ENCODE measurements at regions not wholly inside any gene's neighbourhood (a gene's known extent, or its start where the extent isn't known, plus 50 kb on each side); places are given as distances from the start of the nearest gene placed in this dataset.
"Not testable (repeated sequence)": the region's sequence is repeated elsewhere in the genome, so short reads cannot be mapped to it uniquely, and the experiment has no call there.

GRCh38 chr9:7739595-7739994 lies 60.0 kb downstream of the DMAC1 start:
- no peak for FAIRE-seq

- no peak for FAIRE-seq
Observed at GRCh38 chr9:7735311-7735710, 64.3 kb downstream of the DMAC1 start.

GRCh38 chr9:7730164-7730445 lies 69.5 kb downstream of the DMAC1 start:
- FAIRE-seq: no peak

- no peak for FAIRE-seq
Observed at GRCh38 chr9:7729371-7730163, 70.0 kb downstream of the DMAC1 start.

- FAIRE-seq: no peak
Observed at GRCh38 chr9:7721291-7721690, 78.3 kb downstream of the DMAC1 start.

DNA sequence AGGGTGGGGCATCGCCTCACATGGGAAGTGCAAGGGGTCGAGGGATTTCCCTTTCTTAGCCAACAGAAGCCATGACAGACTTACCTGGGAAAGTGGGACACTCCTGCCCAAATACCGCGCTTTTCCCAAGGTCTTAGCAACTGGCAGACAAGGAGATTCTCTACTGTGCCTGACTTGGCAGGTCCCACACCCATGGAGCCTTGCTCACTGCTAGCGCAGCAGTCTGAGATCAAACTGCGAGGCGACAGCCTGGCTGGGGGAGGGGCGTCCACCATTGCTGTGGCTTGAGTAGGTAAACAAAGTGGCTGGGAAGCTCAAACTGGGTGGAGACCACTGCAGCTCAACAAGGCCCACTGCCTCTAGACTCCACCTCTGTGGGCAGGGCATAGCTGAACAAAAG lies 86.5 kb downstream of the DMAC1 start:
- FAIRE-seq: not testable (repeated sequence)

- FAIRE-seq: no peak
Observed at GRCh38 chr9:7710686-7711085, 88.9 kb downstream of the DMAC1 start.

GRCh38 chr9:7707934-7708333 lies 91.6 kb downstream of the DMAC1 start:
- no peak for FAIRE-seq

GRCh38 chr9:7704543-7704942 lies 95.0 kb downstream of the DMAC1 start:
- no peak for FAIRE-seq

- FAIRE-seq: no peak
Observed at GRCh38 chr9:7691909-7692308, 107.7 kb downstream of the DMAC1 start.

DNA sequence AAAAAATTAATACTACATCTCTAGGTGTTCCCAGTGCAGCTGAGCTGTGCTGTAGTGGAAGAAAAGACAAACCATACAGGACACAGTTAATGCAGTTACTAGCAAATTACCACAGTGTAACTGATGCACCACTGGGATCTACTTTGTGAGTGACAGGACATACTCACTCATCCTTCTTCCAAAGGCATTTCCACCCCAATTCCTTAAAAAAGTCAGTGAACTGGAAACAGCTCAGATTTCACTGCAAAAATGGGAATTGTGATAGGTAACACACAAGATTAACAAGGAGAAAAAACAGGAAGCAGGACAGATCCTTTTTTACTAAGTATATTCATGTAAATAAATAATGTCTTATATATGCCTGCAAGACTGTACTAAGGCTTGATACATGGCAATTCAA lies 109.6 kb downstream of the DMAC1 start:
- no peak for FAIRE-seq

DNA sequence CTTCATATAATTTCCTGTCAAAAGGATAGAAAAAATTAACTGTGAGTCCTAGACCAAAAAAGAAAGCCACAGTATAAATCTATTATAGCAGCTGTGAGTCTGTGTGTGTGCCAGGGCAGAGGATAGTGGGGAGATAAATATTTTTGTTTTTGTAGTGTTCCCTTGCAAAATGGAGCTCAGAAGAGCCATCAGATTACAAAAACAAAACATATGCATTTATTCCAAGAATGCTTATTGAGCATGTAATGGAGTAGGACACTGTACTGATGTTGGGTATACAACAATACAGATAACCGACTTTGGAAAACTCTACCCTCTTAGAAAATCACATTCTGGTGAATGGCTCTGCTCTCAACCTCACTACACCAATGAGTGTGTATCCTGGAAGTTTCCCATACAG lies 111.0 kb downstream of the DMAC1 start:
- no peak for FAIRE-seq

- FAIRE-seq: no peak
Observed at GRCh38 chr9:7676609-7677156, 122.9 kb downstream of the DMAC1 start.

- no peak for FAIRE-seq
Observed at GRCh38 chr9:7671847-7672246, 127.7 kb downstream of the DMAC1 start.

GRCh38 chr9:7668541-7668940 lies 131.0 kb downstream of the DMAC1 start:
- FAIRE-seq: no peak

DNA sequence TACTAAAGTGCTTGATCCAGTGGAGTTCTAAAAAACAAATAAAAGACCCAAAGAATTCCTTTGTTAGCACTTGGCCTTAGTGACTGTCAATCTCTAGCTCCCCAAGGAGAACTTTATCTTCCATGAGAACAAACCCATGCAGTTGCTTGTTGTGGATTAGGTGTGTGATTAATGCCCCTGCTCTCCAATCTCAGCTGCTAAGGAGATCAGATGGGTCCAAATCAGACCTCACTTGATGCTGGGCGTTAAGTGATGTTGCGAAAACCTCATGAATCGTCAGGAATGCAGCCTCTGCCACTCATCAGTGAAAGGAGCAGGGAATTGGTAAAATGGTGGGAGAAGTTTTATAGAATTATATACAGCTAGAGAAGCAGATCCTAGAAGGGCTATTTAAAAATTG lies 133.7 kb downstream of the DMAC1 start:
- FAIRE-seq: no peak

DNA sequence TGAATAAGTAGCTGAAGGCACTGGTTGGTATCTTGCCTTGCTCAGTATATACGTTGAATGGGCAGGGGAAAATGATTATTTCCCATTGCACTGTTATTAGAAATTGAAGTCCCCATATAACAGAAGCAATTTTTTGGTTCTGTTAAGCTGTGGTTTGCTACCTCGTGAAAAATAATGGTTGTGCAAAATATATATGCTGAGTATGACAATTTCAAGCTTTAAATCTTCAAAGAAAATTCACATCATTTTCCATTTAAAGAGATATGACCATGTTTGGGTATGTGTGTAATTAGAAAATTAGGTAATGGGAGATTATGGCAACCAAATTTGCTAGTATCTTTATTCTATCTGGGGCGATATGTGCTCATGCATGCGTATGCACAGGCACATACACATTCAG lies 139.8 kb downstream of the DMAC1 start:
- FAIRE-seq: no peak

DNA sequence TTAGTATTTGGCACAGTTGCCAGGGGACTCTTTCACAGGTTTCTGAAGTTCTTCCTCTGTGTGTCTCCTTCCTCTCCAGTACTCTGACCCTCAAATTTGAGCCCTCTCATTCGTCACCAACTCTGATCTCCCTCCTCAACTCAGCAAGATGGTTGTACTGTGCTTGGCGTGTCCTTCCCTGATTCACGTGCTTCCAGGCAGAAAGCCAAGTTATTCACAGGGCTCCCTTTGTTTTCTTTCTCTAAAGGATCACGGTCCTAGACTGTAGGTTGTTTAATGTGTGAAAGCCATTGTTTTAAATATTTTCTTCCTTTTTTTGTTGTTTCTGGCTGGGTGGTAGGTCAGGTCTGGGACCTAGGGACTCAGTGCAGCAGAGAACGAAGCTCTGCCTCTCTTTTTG lies 142.9 kb downstream of the DMAC1 start:
- FAIRE-seq: no peak

DNA sequence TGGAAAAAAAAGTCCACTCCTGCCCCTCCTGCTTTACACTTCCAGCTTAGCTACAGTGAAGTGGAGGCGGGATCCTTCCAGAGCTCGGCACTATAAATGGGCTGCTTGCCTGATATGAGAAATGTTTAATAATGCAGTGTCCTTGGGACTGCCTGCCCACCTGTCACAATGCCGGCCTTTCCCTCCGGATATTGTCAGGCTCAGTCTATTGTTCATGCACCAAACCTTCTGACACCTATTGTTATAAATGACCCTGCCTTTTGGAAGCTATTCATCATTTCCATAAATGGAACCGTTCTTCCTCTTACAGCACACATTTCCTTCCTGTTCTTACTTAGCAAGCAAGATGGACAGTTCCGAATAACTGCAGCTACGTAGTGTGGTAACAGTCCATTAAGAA lies 146.3 kb downstream of the DMAC1 start:
- FAIRE-seq: no peak

DNA sequence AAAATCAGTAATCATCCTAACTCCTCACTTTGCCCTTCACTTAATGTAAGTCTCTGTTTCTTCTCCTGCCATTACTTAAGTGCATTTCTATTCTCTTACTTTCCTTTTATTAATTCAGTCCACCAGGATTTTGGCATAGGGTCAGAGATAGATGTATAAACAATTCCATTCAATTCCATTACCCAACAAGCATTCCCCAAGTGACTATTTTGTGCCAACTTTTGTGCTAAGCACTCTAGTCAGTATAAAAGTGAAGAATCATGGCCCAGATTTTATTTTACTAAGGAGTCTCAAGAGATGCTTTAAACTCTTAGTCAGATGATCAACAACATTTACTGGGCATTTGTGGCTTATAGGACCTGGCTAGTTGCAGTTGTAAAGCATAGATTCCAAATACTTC lies 159.3 kb downstream of the DMAC1 start:
- no peak for FAIRE-seq

DNA sequence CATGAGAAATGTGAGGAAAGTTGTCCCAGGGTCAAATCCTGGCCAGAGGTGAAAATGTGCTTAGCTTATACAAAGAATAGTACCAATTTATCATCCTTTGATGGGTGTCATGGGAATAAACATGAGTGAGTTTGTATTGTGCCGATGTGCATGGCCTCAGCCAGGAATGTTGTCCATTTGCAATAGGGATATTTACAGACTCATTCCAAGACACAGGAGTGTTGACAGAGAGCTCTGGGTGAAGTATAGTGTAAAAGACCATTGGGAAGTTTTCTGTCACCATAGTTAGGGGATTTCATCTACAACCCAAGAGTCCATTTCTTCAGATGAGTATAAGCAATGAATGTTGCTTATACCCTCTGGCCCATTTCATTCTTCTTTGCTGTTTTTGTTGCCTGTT lies 160.1 kb downstream of the DMAC1 start:
- no peak for FAIRE-seq

DNA sequence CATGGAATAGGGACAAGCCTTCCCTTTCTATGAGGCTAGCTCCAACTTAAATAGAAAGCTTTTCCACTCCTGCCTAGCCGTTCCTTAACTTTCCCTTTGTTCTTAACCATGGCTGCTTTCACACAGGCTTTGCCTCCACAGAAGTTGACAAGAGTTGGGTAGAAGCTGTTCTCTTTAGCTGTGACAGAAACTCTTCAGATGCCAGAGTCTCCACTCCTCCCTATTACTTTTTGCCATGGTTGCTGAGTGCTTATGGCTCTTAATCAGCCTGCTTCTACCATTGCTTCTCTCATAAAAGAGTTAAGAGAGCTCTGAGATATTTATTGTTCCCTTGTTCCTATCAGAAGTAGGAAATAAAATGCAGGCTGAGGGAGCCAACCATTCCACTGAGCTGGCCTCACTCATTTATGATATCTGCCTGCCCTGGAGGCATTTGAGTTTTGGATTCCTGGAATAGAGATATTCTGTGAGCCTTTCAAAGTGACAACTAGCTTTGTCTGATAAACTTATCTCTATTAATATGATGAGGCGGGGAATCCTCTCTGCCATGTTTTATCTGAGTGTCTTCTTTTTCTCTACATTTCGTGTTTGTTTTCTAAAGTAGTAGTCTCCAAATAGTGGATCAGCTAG lies 162.6 kb downstream of the DMAC1 start:
- FAIRE-seq: no peak

GRCh38 chr9:7636309-7636708 lies 163.3 kb downstream of the DMAC1 start:
- no peak for FAIRE-seq

- not testable (repeated sequence) for FAIRE-seq
Observed at GRCh38 chr9:7626571-7627029, 173.0 kb downstream of the DMAC1 start.

- FAIRE-seq: no peak
Observed at GRCh38 chr9:7622481-7622880, 177.1 kb downstream of the DMAC1 start.

All from G401.6 (cell line).